GM12872 (cell line): ENCODE measurements at regions not wholly inside any gene's neighbourhood (a gene's known extent, or its start where the extent isn't known, plus 50 kb on each side); places are given as distances from the start of the nearest gene placed in this dataset.

Source experiments
- TF ChIP-seq, protein P1 (sequence below): IDR thresholded peaks from 3 replicates; pipeline ENCODE4 v1.5.1; 2011; ENCODE audit warnings: low read depth, mild to moderate bottlenecking, low read length, moderate library complexity; ENCODE audit not compliant: insufficient read depth

DNA sequence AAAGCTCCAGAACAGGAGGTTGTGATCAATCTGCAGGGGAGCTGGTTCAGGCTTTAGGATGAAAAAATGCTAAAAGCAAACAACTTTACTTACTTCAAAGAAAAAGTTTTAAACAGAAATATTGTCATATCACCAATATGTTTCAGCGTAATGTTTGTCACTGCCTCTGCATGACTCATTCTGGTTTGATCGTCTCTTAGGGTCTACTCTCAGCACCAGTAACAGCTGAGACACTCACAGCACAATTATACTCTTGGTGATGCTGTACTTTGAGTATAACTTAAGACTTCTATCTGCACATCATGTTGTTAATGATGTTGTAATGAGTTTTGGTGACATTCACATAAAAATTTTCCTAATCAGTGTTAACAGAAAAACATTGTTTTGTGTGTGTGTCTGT, 665.4 kb downstream of the EPM2A start:
- TF ChIP-seq, protein P1, sequence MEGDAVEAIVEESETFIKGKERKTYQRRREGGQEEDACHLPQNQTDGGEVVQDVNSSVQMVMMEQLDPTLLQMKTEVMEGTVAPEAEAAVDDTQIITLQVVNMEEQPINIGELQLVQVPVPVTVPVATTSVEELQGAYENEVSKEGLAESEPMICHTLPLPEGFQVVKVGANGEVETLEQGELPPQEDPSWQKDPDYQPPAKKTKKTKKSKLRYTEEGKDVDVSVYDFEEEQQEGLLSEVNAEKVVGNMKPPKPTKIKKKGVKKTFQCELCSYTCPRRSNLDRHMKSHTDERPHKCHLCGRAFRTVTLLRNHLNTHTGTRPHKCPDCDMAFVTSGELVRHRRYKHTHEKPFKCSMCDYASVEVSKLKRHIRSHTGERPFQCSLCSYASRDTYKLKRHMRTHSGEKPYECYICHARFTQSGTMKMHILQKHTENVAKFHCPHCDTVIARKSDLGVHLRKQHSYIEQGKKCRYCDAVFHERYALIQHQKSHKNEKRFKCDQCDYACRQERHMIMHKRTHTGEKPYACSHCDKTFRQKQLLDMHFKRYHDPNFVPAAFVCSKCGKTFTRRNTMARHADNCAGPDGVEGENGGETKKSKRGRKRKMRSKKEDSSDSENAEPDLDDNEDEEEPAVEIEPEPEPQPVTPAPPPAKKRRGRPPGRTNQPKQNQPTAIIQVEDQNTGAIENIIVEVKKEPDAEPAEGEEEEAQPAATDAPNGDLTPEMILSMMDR = no peak

DNA sequence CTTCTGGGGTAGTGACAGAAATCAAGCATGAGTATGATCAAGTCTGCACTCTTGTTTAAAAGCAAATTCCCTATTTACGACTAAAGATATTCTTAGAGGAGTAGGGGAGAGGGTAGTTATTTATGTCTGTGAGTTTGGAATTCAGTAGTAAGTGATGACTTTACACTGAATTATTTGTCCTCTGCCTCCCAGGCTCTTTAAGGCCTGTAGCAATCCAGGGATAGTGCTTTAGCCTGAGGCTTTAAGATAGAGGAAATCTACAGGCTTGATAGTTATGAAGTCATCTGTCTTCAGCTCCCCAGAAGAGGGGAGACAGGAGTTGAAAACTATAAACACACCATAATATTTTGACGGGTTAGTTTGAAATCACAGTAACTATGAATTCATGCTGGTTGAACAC, 664.5 kb downstream of the EPM2A start:
- TF ChIP-seq, protein P1 = no peak

DNA sequence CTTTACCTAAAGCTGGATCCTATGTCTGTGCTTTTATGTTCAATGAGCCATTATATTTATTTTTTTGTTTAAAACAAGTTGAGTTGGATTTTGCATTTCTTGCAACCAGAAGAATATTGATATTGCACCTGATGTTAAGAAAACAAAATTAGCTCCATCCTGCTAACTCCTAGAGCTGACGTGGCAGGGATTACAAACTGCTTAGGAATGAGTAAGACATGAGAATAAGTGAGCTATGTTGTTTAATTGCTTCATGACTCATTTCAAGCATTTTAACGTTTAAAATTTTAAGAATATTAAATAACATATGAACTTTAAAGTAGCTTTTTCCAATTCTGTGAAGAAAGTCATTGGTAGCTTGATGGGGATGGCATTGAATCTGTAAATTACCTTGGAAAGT, 663.5 kb downstream of the EPM2A start:
- TF ChIP-seq, protein P1 = no peak

DNA sequence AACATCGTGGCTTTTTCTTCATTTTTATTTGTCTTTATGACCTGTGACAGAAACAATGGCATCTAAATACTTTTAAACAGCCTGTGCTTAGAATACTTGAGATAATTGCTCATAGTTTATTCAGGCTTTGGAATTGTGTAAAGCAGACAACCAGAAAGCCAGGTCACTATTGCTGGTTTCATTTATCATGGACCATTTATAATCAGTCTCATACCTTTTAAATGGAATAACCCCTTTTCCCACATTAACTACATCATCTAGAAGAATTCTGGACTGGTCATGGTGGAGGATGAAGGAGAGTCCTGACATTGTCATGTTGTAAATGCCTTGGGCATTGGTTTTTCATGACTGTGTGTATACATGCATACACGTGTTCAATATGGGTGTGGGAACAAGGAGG, 661.5 kb downstream of the EPM2A start:
- TF ChIP-seq, protein P1 = no peak

DNA sequence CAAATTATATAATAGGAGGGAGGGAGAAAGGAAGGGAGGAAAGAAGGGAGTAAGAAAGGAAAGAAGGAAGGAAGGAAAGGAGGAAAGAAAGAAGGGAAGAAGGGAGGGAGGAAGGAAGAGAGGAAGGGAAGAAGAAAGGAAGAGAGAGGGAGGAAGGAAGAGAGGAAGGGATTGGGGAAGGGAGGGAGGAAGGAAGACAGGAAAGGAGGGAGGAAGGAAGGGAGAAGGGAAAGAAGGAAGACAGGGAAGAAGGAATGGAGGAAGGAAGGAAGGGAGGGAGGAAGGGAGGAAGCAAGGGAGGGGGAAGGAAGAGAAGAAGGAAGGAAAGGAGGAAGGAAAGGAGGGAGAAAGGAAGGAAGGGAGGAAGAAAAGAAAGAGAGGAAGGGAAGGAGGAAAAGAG, 660.5 kb downstream of the EPM2A start:
- TF ChIP-seq, protein P1 = no peak

DNA sequence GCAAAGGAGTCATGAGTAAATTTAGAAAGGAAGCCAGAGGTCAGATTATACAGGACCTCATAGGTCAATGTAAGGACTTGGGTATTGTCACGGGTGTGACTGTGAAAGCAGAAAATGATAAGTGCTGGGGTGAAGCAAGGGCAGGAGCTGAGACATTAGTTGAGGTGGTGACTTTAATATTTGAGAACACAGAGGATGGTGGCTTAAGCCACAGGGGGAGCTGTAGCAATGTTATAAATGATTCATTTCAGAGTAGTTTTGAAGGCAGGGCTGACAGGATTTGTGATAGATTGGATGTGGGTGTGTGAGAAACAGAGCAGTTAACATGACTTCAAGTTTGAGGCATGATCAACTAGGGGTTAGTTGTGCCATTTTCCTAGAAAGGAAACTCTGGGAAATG, 659.9 kb downstream of the EPM2A start:
- TF ChIP-seq, protein P1 = 0 out of 3 replicates have a peak, but pooled peaks have one; percentile 15

DNA sequence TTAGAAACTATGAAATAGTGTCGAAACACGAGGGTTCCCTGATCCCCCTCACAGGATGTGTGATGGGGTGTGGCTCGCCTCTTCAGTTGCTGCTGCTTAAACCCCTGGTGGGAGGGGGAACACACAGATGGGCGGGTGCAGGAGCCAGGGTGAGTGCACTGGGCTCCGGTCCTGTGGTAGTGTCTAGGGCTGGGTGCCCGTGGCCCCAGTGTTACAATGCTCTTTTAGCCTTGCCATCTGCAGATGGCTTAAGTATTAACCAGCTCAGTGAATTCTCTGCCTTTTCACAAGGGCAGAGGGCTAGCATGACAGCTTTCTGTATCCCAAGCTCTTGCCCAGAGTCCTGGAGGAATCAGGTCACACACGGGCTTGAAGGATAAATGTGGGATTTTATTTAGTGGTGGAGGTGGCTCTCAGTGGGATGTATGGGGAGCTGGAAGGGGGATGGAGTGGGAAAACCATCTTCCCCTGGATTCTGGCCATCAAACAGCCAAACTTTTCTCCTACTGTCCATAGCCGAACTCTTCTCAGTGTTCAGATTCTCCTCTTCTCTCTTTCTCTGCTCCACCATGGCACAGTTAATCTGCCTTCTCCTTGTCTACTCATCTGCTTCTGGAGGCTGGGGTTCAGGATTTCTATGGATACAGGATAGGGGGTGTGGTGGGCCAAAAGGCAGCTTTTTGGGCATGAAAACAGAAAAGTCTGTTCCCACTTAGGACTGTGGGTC, 659.0 kb downstream of the EPM2A start:
- TF ChIP-seq, protein P1 = no peak

DNA sequence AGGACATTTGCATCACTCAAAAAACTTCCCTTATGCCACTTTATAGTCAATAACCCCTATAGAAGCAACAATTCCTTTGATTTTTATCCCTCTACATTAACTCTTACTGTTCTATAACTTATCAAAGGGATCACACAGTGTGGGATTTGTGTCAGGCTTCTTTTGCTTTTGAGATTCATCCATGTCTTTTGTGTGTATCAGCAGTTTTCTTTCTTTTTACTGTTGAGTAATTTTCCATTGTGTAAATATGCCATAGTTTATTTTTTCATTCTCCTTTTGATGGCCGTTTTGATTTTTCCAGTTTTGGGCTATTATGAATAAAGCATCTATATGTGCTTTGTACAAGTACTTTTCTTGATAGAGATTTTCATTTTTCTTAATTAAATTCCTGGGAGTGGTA, 657.9 kb downstream of the EPM2A start:
- TF ChIP-seq, protein P1 = no peak
